OCI-LY3 (cell line): ENCODE measurements at regions not wholly inside any gene's neighbourhood (a gene's known extent, or its start where the extent isn't known, plus 50 kb on each side); places are given as distances from the start of the nearest gene placed in this dataset.

Experiments used
- EZH2phosphoT487 ChIP-seq: fragments of 200-600 bp; shearing (Covaris generic); IDR thresholded peaks from 2 replicates; pipeline ENCODE4 v1.6.1; 2018; ENCODE audit warnings: antibody characterized with exemption, mixed run types, low read depth
- TF ChIP-seq, protein P1 (sequence below): fragments of 200-600, 300-600 bp; sonication (generic); IDR thresholded peaks from 2 replicates; pipeline ENCODE4 v1.5.1; 2014; ENCODE audit warnings: antibody characterized with exemption, low read length, low read depth

DNA sequence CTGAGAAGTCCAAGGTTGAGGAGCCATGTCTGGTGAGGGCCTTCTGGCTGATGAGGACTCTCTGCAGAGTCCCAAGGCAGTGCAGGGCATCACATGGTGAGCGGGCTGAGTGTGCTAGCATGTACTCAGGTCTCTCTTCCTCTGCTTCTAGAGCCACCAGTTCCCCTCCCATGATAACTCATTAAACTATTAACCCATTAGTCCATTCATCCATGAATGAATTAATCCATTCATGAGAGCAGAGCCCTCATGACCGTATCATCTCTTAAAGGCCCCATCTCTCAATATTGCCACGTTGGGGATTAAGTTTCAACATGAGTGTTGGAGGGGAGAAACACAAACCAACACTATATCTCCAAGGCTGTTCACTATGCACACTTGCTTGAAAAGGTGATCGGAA is 83.7 kb downstream of the TMEM30B start:
- TF ChIP-seq, protein P1, sequence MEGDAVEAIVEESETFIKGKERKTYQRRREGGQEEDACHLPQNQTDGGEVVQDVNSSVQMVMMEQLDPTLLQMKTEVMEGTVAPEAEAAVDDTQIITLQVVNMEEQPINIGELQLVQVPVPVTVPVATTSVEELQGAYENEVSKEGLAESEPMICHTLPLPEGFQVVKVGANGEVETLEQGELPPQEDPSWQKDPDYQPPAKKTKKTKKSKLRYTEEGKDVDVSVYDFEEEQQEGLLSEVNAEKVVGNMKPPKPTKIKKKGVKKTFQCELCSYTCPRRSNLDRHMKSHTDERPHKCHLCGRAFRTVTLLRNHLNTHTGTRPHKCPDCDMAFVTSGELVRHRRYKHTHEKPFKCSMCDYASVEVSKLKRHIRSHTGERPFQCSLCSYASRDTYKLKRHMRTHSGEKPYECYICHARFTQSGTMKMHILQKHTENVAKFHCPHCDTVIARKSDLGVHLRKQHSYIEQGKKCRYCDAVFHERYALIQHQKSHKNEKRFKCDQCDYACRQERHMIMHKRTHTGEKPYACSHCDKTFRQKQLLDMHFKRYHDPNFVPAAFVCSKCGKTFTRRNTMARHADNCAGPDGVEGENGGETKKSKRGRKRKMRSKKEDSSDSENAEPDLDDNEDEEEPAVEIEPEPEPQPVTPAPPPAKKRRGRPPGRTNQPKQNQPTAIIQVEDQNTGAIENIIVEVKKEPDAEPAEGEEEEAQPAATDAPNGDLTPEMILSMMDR = no peak
- no peak for TF ChIP-seq EZH2phosphoT487
